ENCODE measurements at regions not wholly inside any gene's neighbourhood (a gene's known extent, or its start where the extent isn't known, plus 50 kb on each side); places are given as distances from the start of the nearest gene placed in this dataset.

GRCh38 chr4:26132858-26133257 lies 188.0 kb upstream of the RBPJ start:
- TF ChIP-seq POLR2AphosphoS2 (IDR thresholded peaks at IDR 0.05; ENCODE audit: low read depth, low read length) (no peak), ZNF217 (IDR thresholded peaks at IDR 0.05) (no peak), CREB1 (IDR thresholded peaks at IDR 0.05; ENCODE audit: low read depth) (no peak)
